Breast epithelium (tissue), 3 donors: ENCODE measurements at regions not wholly inside any gene's neighbourhood (a gene's known extent, or its start where the extent isn't known, plus 50 kb on each side); places are given as distances from the start of the nearest gene placed in this dataset.

Experiments used
- POLR2A ChIP-seq: fragments of 450-650 bp; IDR thresholded peaks from one replicate; pipeline ENCODE4 v1.6.1; 2016; ENCODE audit warnings: antibody characterized with exemption, mild to moderate bottlenecking, moderate library complexity
- POLR2AphosphoS5 ChIP-seq, 3 donors: sonication (generic); formaldehyde crosslinking; IDR thresholded peaks; one replicate each; pipeline ENCODE4 v1.6.1; 2017; ENCODE audit warnings: antibody characterized with exemption in 3 of 3
- TF ChIP-seq, protein P1 (sequence below), 3 donors: fragments of 450-650 bp; IDR thresholded peaks; one replicate each; pipeline ENCODE4 v1.5.1; 2016 to 2017; ENCODE audit warnings: antibody characterized with exemption in 3 of 3, mild to moderate bottlenecking in 3 of 3, moderate library complexity in 3 of 3

DNA sequence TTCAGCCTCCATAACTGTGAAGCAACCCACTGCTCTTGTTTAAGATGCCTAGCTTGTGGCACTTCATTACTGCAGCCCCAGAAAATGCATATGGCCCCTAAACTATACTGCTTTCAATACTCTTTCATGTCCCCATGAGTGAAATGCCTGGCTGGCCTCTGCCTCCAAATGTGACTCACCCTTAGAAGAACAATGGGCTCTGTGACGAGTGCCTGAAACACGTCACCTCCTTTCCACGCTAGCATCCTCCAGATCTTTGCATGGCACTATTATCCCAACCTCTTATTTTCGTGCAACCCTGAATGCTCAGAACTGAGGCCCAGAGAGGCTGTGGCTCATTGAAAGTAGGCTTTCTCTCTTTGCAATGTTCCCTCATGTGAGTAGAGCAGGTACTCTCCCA, 233.1 kb downstream of the CBLN1 start:
- TF ChIP-seq, protein P1, sequence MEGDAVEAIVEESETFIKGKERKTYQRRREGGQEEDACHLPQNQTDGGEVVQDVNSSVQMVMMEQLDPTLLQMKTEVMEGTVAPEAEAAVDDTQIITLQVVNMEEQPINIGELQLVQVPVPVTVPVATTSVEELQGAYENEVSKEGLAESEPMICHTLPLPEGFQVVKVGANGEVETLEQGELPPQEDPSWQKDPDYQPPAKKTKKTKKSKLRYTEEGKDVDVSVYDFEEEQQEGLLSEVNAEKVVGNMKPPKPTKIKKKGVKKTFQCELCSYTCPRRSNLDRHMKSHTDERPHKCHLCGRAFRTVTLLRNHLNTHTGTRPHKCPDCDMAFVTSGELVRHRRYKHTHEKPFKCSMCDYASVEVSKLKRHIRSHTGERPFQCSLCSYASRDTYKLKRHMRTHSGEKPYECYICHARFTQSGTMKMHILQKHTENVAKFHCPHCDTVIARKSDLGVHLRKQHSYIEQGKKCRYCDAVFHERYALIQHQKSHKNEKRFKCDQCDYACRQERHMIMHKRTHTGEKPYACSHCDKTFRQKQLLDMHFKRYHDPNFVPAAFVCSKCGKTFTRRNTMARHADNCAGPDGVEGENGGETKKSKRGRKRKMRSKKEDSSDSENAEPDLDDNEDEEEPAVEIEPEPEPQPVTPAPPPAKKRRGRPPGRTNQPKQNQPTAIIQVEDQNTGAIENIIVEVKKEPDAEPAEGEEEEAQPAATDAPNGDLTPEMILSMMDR (IDR thresholded peaks at IDR 0.05), result no peak
- TF ChIP-seq POLR2AphosphoS5 (IDR thresholded peaks at IDR 0.05) (no peak), POLR2A (no peak)
